ENCODE measurements at regions not wholly inside any gene's neighbourhood (a gene's known extent, or its start where the extent isn't known, plus 50 kb on each side); places are given as distances from the start of the nearest gene placed in this dataset.
"Not testable (repeated sequence)": the region's sequence is repeated elsewhere in the genome, so short reads cannot be mapped to it uniquely, and the experiment has no call there.

DNA sequence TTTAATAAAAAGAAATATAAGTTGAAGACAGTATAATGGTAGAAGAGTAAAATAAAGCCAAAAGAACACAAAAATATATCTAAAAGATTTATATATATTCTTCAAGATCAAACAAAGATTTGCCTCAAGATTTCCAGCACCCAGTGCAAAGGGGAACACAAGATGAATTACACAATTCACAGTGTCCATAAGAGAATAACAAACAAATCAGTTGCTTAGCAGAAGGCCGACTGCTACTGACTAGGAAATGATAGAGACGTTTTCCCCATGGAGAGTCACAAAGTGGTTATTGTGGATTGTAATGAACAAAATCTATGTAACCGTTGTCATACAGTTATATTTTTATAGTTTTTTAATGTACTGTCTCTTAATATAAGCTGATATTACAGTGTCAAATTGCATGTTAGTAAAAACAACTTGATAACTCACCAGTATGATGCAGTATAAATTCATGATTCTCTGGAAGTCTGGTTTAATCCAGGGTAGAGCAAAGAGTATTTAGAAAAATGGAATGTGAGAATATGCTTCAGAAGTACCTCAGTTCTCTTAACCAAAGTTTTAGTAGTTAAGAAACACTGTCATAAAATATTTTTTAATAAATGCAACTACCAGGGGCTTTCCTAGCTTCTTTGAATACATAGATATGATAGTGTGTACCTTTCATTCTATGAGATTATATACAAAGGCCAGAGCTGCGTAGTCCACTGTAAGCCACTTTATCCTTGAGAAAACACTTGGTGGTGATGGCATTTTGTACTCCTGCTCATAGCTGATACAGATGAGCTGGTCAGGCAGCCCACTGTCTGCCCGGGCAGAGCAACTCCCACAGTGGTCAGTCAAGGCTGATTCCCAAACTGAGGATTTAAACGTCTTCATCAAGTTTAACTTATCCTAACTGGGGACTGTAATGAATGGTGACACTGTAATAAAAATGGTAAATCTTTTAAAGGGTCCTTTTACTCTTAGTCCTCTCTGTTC is 180.5 kb upstream of the DTNA start:
- Histone ChIP-seq H3K4me3 (no peak overlapping the region), H3K36me3 (no peaks in the 10 kb centered on the region), H3K4me1 (peaks cover 3 to 31% (median 22%) of the 10 kb centered on the region in 4 donors), H3K27me3 (no peaks in the 10 kb centered on the region), H3K27ac (replicated peaks in 1 of 4) (no peak overlapping the region), H3K9me3 (no peaks in the 10 kb centered on the region)
- intact Hi-C loops (cut with DNase I) = no loop called here
- WGBS = 44% methylated on average over 6 of the region's 6 CpGs
- DNase-seq (ENCODE audit: extremely low spot score) = no peak
- no peak for TF ChIP-seq POLR2A (IDR thresholded peaks at IDR 0.05; ENCODE audit: low read depth)
- no peak for TF ChIP-seq CTCF (IDR thresholded peaks at IDR 0.05)

DNA sequence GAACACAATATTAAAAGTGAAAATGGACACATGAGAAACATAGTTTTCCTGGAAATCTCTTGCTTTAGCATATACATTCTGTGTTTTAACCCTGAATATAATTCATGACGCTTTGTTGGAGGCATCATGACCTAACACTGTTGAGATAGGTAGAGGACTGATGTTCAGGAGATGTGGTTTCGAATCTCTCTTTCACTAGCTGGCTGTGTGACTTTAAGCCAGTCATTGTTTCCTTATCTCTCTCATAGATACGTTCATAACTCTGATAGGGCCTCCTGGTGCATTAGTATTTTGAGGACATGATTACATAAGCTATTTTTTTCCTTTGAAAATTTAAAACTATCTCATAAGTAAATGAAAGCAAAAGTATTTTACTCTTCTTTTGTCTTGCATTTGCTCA is 179.0 kb upstream of the DTNA start:
- 75% methylated on average over 3 of the region's 3 CpGs for WGBS
- TF ChIP-seq EP300 (IDR thresholded peaks at IDR 0.05) (no peak), POLR2AphosphoS5 (IDR thresholded peaks at IDR 0.05) (no peak), POLR2A (IDR thresholded peaks at IDR 0.05; ENCODE audit: low read depth) (no peak), CTCF (IDR thresholded peaks at IDR 0.05) (no peak)
- intact Hi-C loops (cut with DNase I) = no loop called here

DNA sequence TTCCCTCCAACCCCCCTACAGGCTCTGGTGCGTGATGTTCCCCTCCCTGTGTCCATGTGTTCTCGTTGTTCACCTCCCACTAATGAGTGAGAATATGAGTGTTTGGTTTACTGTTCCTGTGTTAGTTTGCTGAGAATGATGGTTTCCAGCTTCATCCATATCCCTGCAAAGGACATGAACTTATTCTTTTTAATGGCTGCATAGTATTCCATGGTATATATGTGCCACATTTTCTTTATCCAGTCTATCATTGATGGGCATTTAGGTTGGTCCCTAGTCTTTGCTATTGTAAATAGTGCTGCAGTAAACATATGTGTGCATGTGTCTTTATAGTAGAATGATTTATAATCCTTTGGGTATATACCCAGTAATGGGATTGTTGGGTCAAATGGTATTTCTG is 175.5 kb upstream of the DTNA start:
- intact Hi-C loops (cut with DNase I); H3K9me3 ChIP-seq; H3K4me3 ChIP-seq; H3K36me3 ChIP-seq; H3K27ac ChIP-seq (replicated peaks in 1 of 4); DNase-seq (ENCODE audit: extremely low spot score); H3K27me3 ChIP-seq: not testable (repeated sequence)
- peaks cover 0 to 26% (median 14%) of the 10 kb centered on the region in 4 donors for H3K4me1 ChIP-seq
- 90% methylated on average over 2 of the region's 2 CpGs for WGBS

More for the DNA sequence above, 179.0 kb upstream of the DTNA start:
- Histone ChIP-seq H3K9me3 (no peaks in the 10 kb centered on the region), H3K27ac (replicated peaks in 1 of 4) (no peak overlapping the region), H3K27me3 (no peaks in the 10 kb centered on the region), H3K4me3 (no peak overlapping the region), H3K36me3 (no peaks in the 10 kb centered on the region), H3K4me1 (peaks cover 3 to 31% (median 22%) of the 10 kb centered on the region in 4 donors)
- no peak for DNase-seq (ENCODE audit: extremely low spot score)

DNA sequence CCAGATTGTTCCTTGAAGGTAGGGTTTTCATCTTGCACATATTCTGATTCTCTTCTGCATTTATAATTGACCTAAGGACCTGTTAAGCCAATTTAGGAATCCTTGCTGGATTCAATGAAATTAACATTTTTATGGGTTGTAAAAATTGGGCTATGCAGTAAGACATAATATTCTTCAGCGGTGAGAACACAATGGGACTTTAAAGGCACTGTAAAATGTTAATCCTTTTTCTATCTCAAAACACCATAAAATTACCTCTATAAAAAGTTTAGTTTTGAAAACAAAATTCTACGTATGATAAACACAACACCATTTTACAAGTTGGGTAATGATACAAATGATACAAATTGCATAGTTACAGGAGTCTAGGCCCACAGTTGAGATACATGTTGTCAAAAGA is 169.2 kb upstream of the DTNA start:
- intact Hi-C loops (cut with DNase I) = no loop called here
- no peaks in the 10 kb centered on the region for H3K9me3 ChIP-seq
- H3K27ac ChIP-seq (replicated peaks in 1 of 4) = no peak overlapping the region
- no peak overlapping the region for H3K4me3 ChIP-seq
- no peaks in the 10 kb centered on the region for H3K27me3 ChIP-seq
- no peak for DNase-seq (ENCODE audit: extremely low spot score)
- WGBS = 97% methylated on average over 2 of the region's 2 CpGs
- no peaks in the 10 kb centered on the region for H3K36me3 ChIP-seq
- no peaks in the 10 kb centered on the region for H3K4me1 ChIP-seq
- no peak for TF ChIP-seq EP300 (IDR thresholded peaks at IDR 0.05)
- no peak for TF ChIP-seq CTCF (IDR thresholded peaks at IDR 0.05)
- no peak for TF ChIP-seq POLR2A (IDR thresholded peaks at IDR 0.05; ENCODE audit: low read depth)
- TF ChIP-seq POLR2AphosphoS5 (IDR thresholded peaks at IDR 0.05) = no peak

DNA sequence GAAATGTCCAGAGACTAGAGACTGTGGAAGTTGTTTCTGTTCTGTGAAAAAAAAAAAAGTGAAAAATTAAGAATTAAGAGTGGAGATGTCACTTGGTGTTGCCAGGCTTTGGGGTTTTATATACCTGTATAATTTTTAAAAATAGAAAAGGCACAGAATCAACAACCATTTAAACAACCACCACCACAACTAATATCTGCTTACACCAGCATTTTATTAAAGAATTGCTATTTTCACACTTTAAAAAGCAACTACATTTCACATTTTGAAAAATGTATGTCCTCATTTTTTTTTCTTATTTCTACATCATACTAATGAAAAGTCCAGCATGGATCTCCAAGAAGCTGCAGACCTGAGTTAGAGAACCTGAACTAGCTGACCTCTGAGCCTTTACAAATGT is 167.5 kb upstream of the DTNA start:
- intact Hi-C loops (cut with DNase I) = no loop called here
- peaks cover 0 to 5% (median 1%) of the 10 kb centered on the region in 4 donors for H3K4me1 ChIP-seq
- H3K36me3 ChIP-seq = no peaks in the 10 kb centered on the region
- no peaks in the 10 kb centered on the region for H3K27me3 ChIP-seq
- TF ChIP-seq POLR2A (IDR thresholded peaks at IDR 0.05; ENCODE audit: low read depth) = no peak
- TF ChIP-seq EP300 (IDR thresholded peaks at IDR 0.05) = no peak
- TF ChIP-seq POLR2AphosphoS5 (IDR thresholded peaks at IDR 0.05) = no peak
- no peak for TF ChIP-seq CTCF (IDR thresholded peaks at IDR 0.05)
- DNase-seq (ENCODE audit: extremely low spot score) = no peak
- no peak overlapping the region for H3K27ac ChIP-seq (replicated peaks in 1 of 4)
- no peaks in the 10 kb centered on the region for H3K9me3 ChIP-seq
- no peak overlapping the region for H3K4me3 ChIP-seq

Measured in esophagus muscularis mucosa (tissue), 4 donors.